ENCODE measurements at regions not wholly inside any gene's neighbourhood (a gene's known extent, or its start where the extent isn't known, plus 50 kb on each side); places are given as distances from the start of the nearest gene placed in this dataset.

GRCh38 chr7:156219307-156220077, 407.2 kb upstream of the SHH start:
- DNase-seq = no peak

GRCh38 chr7:156218544-156219306, 406.5 kb upstream of the SHH start:
- no peak for DNase-seq

GRCh38 chr7:156217803-156218202, 405.5 kb upstream of the SHH start:
- no peak for DNase-seq

GRCh38 chr7:156209087-156209486, 396.8 kb upstream of the SHH start:
- DNase-seq = no peak

- no peak for DNase-seq
These were observed 395.0 kb upstream of the SHH start for GRCh38 chr7:156207306-156207705.

- no peak for DNase-seq
These were observed 393.9 kb upstream of the SHH start for GRCh38 chr7:156206174-156206573.

- no peak for DNase-seq
These were observed 392.6 kb upstream of the SHH start for GRCh38 chr7:156204820-156205219.

GRCh38 chr7:156203923-156204322, 391.7 kb upstream of the SHH start:
- no peak for DNase-seq

GRCh38 chr7:156198277-156198676, 386.0 kb upstream of the SHH start:
- no peak for DNase-seq

GRCh38 chr7:156196649-156197048, 384.4 kb upstream of the SHH start:
- no peak for DNase-seq

GRCh38 chr7:156195276-156195675, 383.0 kb upstream of the SHH start:
- DNase-seq = no peak

- no peak for DNase-seq
These were observed 382.6 kb upstream of the SHH start for GRCh38 chr7:156194813-156195212.

GRCh38 chr7:156192921-156193320, 380.7 kb upstream of the SHH start:
- no peak for DNase-seq

- DNase-seq = no peak
These were observed 378.8 kb upstream of the SHH start for GRCh38 chr7:156191090-156191489.

- no peak for DNase-seq
These were observed 372.8 kb upstream of the SHH start for GRCh38 chr7:156185076-156185475.

GRCh38 chr7:156184164-156184563, 371.9 kb upstream of the SHH start:
- no peak for DNase-seq

- no peak for DNase-seq
These were observed 368.4 kb upstream of the SHH start for GRCh38 chr7:156180451-156181229.

- DNase-seq = no peak
These were observed 367.7 kb upstream of the SHH start for GRCh38 chr7:156179872-156180390.

- no peak for DNase-seq
These were observed 366.6 kb upstream of the SHH start for GRCh38 chr7:156178857-156179256.

- no peak for DNase-seq
These were observed 366.0 kb upstream of the SHH start for GRCh38 chr7:156178214-156178613.

GRCh38 chr7:156177422-156178055, 365.3 kb upstream of the SHH start:
- no peak for DNase-seq

GRCh38 chr7:156176039-156176438, 363.8 kb upstream of the SHH start:
- DNase-seq = no peak

GRCh38 chr7:156175003-156175402, 362.7 kb upstream of the SHH start:
- DNase-seq = no peak

Data from activated naive CD4-positive, alpha-beta T cell treated with anti-CD3 and anti-CD28 coated beads, Interleukin-2, amount 50 U/mL, for 16 hours (primary cell).